ENCODE measurements at regions not wholly inside any gene's neighbourhood (a gene's known extent, or its start where the extent isn't known, plus 50 kb on each side); places are given as distances from the start of the nearest gene placed in this dataset.

- Histone ChIP-seq H3K4me1 (ENCODE audit: insufficient read depth, low read length) (peaks cover 13% of the 10 kb centered on the region; the same call in 1 of the 2 replicates), H3K4me2 (ENCODE audit: insufficient read depth, insufficient read length, low read length) (no peak overlapping the region), H2BK12ac (ENCODE audit: insufficient read length, low read depth, low read length) (no peak overlapping the region), H3K9ac (ENCODE audit: extremely low read depth, insufficient read length, low read length) (no peak overlapping the region), H3K4ac (ENCODE audit: low read depth, low read length) (no peak overlapping the region), H3K23me2 (ENCODE audit: insufficient read length, low read depth, low read length, poor library complexity, severe bottlenecking) (no peaks in the 10 kb centered on the region), H3K79me1 (ENCODE audit: insufficient read depth, low read depth, low read length, poor library complexity, severe bottlenecking) (no peaks in the 10 kb centered on the region), H2BK15ac (ENCODE audit: low read depth, low read length) (no peak overlapping the region), H2BK20ac (ENCODE audit: low read depth, low read length, poor library complexity, severe bottlenecking) (no peak overlapping the region), H3K27ac (ENCODE audit: insufficient read length, low read depth, low read length) (no peak overlapping the region), H3K79me2 (ENCODE audit: insufficient read depth, low read length) (peaks cover 2% of the 10 kb centered on the region; the same call in 1 of the 2 replicates), H2BK120ac (ENCODE audit: low read depth, low read length, poor library complexity, severe bottlenecking) (no peak overlapping the region), H4K8ac (replicated peaks; ENCODE audit: insufficient read length, low read depth, low read length) (no peak overlapping the region), H4K91ac (ENCODE audit: insufficient read length, low read depth, low read length) (no peak overlapping the region), H3K23ac (ENCODE audit: insufficient read length, low read depth, low read length) (no peak overlapping the region), H2AFZ (ENCODE audit: low read length) (no peak overlapping the region), H3T11ph (ENCODE audit: low read length) (no peak overlapping the region), H3K18ac (ENCODE audit: insufficient read length, low read depth, low read length) (no peak overlapping the region), H2BK5ac (ENCODE audit: insufficient read length, low read length) (no peak overlapping the region), H3K27me3 (ENCODE audit: insufficient read depth, low read length) (no peaks in the 10 kb centered on the region), H4K20me1 (ENCODE audit: control insufficient read depth, insufficient read depth, insufficient read length) (no peaks in the 10 kb centered on the region), H3K56ac (ENCODE audit: insufficient read length, low read depth, low read length) (no peak overlapping the region), H3K9me3 (ENCODE audit: control insufficient read depth, low read depth, low read length) (no peaks in the 10 kb centered on the region), H2AK5ac (ENCODE audit: insufficient read length, low read length) (no peak overlapping the region), H3K14ac (ENCODE audit: insufficient read depth, low read length) (no peak overlapping the region), H4K5ac (ENCODE audit: insufficient read length, low read depth, low read length) (no peak overlapping the region)
- no CpG with 5 or more reads among the region's 7 CpGs for WGBS (ENCODE audit: extremely low coverage, insufficient read length, low lambda C conversion rate)
- DNase-seq: no peak
- no peak overlapping the region for H3K27ac Mint-ChIP-seq
- TF ChIP-seq CTCF (conservative IDR thresholded peaks at IDR 0.05): no peak
- no peaks in the 10 kb centered on the region for H3K9me3 Mint-ChIP-seq
- H3K4me3 Mint-ChIP-seq: no peak overlapping the region
- H3K4me1 Mint-ChIP-seq: peaks cover 52 to 58% of the 10 kb centered on the region in 2 experiments
- no peaks in the 10 kb centered on the region; the same call in 1 of the 2 replicates for H3K27me3 Mint-ChIP-seq (ENCODE audit: low read depth)
- H3K36me3 Mint-ChIP-seq (ENCODE audit: insufficient read depth in 1 of 3, low read depth in 3 of 3): peaks cover 0 to 7% (median 0%) of the 10 kb centered on the region in 3 experiments; a peak in 2 of 7 replicates
Observed at GRCh38 chr21:31550070-31550469, 109.4 kb upstream of the SOD1 start.
